GM11168 (cell line): ENCODE measurements at regions not wholly inside any gene's neighbourhood (a gene's known extent, or its start where the extent isn't known, plus 50 kb on each side); places are given as distances from the start of the nearest gene placed in this dataset.

ENCODE experiments used
- in situ Hi-C: fragments of 300-500 bp; cut with MboI; formaldehyde crosslinking; loops from one replicate; pipeline ENCODE4 v1.12.0; 2022; ENCODE audit warnings: low sequenced_read_pairs; ENCODE audit not compliant: unreplicated experiment

DNA sequence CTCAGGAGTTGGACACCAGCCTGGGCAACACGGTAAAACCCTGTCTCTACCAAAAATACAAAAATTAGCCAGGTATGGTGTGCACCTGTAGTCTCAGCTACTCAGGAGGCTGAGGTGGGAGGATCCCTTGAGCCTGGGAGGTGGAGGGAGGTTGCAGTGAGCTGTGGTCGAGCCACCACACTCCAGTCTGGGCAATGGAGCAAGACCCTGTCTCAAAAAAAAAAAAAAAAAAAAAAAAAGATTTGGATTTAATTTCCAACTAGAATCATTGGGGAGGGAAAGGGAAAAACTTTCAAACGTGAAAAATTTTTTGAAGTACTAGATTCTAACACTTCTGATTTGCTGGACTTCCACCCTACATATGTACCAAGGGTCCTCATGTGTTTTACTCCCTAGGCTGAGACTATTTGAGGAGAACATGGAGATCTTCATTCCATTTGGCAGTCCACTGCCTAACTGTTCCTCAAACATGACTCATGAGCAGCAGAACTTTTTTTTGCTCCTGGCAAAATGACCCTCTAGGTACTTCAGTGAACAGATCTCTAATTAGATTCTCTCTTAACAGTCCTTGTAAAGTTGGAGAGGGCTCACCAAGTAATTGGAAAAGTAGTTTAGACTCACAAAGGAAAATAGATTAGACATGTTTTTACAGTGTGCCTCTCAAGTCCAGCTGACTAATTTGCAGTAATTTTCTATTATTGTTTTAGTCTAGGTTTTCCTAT lies 267.6 kb downstream of the METTL4 start:
- in situ Hi-C loops: no loop called here

DNA sequence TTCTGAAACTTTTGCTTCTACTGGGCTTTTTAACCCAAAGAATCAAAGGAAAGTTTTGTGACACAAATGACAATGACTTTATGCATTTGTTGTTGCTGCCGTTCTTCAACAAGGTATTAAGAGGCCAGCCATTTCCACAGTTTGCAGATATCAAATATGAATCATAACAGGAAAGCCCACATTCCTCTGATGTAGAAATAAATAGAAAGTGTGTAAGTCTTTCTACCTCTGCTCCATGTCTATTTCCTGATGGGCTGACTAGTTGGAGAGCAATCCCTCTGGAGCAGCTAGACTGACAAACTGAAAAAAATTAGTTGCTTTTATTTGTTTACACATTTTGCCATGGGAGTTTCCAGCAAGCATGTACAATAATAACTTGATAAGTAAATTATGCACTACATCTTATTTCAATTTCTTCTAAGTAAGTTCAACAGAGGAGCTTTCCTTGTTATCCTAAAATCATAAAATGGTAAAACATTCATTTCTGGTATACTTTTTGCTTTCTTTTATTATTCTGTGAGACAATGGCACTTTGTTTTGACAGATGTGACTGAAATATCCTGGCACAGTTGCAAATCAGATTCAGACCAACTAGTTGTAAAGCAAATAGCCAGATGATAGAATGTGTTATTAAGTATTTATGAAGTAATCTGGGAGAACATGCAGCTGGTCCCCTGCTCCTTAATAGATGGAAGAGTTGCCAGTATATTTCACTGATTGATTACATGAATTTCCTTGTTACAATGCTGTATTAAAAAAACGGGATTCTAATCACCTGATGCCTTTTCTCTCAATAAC lies 266.7 kb downstream of the METTL4 start:
- in situ Hi-C loops: no loop called here

DNA sequence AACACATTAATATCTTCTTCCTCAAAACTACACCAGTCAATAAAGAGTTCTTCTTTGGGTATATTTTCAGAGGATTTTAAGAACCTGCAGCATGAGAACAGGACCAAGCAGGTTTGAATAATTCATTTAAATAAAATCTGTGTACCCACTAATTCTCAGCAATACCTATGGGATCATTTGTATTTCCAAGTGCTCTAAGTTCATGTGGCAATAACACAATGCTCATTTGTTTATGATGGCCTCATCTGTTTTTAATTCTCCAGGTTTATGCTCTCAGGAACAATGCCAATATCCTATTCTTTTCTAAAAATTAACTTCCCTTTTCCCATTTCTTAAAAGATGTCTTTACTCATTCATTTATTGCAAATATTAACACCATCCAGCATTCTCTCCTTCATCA lies 264.7 kb downstream of the METTL4 start:
- in situ Hi-C loops: no loop called here

DNA sequence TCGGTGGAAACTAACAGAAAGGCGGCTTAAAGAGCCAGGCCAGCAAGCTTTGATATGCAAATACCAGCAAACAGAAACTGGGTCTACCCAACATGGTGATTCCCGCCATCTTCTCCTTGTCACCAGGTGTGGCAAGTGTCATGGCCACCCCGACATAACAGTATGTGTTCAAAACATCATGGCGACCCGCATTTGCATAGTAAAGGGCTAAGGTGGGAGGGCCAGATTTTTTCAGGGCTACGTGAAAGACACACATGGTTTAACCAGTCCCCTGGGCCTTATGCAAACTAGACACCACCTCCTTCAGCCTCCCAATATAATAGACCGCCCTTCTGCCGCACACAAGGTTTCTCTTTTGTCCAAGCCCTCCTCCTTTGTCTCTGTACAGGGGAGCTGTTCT lies 260.4 kb downstream of the METTL4 start:
- in situ Hi-C loops: no loop called here

DNA sequence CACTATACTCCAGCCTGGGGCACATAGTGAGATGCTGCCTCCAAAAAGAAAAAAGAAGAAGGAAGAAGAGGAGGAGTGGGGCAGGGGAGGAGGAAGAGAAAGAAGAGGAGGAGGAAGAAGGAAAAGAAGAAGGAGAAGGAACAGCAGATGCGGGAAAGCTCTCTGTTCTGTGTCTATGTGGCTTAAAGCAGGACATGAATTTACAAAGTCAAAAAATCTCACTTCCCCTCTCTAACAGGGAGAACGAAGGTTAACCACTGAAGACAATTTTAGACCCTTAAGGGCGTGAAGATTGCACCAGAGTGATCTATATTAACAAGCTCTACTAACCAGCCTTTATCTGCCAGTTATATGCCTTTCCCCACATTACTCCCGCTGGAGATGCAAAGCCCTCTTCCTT lies 258.9 kb downstream of the METTL4 start:
- in situ Hi-C loops: no loop called here

DNA sequence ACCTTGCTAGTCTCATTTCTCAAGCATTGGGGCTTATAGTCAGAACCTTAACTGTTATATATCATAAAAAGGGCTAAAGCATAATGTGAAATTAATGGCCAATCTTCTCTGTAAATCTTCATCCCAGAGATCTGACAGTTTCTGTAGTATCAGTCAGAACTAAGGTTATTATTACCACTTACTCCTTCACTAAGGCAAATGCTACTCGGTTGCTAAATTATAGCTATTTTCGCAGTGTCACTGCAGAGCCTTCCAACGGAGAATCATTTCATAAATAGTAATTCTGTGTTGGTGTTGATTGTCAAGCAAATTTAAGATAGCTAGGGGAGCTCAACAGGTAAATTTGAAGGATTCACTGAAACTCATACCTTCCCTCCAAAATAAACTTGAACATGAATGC lies 258.0 kb downstream of the METTL4 start:
- in situ Hi-C loops: no loop called here

DNA sequence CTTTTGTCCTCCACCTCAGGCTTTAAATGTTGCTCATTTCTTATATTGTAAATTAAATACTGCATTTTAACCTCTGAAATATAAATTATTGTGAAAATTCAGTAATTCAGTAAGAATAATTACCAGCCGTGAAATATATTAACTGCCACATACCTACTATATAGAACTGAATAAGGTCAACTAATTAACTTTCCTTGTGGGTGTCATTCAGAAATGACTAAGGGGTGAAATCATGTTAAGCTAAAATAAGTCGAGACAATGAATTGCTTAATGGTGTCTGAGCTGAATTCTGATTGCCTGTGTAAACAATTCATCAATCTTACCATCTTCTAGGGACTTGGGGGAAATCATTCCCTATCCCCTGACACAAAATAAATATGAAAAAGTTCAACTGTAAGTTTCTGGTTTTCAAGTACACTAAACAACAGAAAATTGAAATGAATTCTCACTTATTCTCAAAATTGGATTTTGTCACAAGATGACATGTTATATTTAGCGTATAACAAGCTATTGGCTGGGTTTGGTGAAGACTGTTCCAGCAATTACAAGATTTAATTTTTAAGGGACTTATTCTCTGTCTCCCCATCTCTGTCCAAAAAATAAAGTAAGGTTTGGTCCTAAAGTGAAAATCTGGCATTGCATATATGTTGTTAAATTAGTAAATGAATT lies 255.1 kb downstream of the METTL4 start:
- in situ Hi-C loops: no loop called here

DNA sequence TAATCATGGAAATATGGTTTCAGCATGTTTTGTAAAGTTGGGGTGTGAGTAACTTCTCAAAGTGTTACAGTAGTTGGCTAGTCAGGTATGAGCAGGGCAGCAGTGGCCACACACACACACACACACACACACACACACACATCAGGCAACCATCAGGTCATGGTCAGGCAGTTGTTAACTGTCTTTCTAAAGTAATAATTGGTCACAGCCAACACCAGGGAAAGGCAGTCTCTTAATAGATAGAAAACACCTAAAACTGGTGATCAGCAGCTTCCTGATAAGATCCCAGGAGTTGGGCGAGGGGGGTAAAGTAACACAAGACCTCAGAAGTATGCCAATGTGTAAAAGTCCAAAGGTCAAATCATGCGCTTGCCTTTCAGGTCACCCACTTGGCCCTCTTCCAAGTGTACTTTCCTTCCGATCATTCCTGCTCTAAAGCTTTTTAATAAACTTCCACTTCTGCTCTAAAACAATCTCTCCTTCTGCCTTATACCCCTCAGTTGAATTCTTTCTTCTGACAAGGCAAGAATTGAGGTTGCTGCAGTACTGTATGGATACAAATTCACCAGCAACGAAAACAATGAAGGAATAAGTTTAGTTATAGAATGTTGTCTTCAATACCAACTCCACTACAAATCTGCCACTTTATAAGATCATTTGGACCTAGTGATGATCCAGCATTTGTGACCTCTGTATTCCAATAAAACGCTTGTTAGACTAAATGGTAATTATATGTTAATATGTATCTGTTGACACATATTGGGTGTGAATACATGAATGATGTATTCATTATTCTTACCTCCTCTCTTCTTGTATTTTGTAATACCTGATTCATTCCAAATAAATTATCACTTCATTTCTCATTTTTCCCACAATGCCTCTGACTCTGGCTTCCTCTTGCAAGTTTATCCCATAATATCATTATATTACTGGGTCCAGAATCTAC lies 254.3 kb downstream of the METTL4 start:
- in situ Hi-C loops: no loop called here

DNA sequence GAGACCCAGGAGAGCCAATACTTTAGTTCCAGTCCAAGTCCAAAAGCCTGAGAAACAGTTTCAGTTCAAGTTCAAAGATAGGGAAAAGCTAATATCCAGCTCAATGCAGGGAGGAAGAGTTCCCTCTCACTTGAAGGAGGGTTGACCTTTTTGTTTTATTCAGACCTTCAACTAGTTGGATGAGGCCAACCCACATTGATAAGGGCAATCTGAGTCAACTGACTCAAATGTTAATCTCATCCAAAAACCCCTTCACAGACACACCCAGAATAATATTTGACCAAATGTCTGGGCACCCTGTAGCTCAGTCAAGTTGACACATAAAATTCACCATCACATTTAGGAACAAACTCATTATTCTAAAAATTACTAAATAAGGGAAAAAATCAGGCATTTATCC lies 246.8 kb downstream of the METTL4 start:
- in situ Hi-C loops: no loop called here

DNA sequence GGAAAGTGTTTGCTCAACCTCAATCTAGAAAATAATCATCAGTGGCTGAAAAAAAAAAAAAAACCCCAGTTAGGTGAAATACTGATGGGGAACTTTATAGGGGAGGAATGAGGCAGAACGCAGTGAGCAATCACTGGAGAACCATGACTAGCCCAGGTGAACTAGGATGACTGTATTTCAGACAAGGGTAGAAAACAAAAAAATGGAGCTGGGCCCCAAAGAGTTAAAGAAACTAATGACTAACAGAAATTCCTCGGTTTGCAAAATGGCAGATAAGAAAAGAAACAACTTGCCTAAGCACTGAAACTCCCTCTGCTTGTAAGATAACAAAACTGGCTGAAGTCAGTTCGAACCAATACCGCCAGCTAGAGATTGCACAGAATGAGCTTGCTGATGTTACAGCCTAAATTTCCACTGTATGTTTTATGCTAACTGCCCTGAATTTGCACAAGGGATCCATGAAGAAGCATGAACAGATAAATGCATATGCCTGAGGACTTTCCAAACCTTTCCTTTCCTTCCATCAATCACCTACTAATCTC lies 245.9 kb downstream of the METTL4 start:
- in situ Hi-C loops: loop anchor here (25.0 kb wide), 1 partner anchor 212 kb away; no protein-coding TSS in a partner anchor

DNA sequence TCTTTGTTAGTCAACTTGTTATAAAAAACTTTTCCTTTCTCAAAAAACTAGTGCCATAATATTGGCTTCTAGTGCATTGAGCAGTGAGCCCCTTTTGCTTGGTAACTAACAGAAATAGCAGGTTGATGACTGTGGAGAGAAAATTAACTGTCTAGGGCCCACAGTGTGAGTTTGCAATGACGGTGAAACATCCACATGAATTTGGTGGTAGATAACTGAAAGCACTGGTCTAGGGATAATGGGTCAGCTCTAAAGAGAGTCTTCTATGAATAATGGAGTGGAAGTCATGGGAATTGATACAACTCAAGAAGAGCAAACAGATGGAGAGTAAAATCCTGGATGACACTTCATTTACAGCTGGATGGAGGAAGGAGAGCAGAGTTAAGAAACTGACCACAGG lies 245.4 kb downstream of the METTL4 start:
- in situ Hi-C loops: loop anchor here (25.0 kb wide), 1 partner anchor 211 kb away; no protein-coding TSS in a partner anchor

DNA sequence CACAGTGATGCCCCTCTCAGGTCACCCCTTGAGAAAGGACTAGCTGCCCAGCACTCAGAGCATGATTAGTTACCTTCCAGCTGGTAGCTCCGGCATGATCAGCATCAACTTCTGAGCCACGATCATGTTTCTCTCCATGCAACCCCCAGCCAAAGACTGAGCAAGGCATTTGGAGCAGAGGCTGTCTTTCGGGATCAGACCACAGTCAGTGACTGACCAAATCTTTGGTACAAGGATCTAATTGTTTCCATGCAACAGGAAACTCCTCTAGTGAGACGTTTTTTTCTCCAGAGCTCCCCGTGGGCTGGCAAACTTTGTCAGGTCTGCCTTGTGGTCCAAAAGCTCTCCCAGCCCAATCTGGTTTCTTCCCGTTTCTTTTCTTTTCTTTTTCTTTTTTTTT lies 244.3 kb downstream of the METTL4 start:
- in situ Hi-C loops: loop anchor here (25.0 kb wide), 1 partner anchor 210 kb away; no protein-coding TSS in a partner anchor

DNA sequence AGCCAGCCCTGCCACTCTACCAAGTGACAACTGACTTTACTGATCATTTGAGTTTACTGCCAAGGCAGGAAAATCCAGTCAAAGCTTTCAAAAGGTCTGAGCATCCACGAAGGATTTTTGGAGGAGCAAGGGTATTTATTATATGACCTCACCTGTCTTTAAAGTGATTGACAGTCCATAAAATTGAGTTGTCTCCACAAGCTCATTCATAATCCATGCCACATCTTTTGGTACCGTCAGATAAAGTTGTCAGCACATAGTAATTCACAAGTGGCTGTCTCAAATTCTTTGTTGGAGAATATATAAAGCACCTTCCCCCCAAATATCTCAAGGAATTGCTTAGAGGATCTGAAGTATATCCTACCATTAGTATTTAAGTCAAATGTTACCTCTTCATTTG lies 240.5 kb downstream of the METTL4 start:
- in situ Hi-C loops: loop anchor here (25.0 kb wide), 1 partner anchor 207 kb away; no protein-coding TSS in a partner anchor

DNA sequence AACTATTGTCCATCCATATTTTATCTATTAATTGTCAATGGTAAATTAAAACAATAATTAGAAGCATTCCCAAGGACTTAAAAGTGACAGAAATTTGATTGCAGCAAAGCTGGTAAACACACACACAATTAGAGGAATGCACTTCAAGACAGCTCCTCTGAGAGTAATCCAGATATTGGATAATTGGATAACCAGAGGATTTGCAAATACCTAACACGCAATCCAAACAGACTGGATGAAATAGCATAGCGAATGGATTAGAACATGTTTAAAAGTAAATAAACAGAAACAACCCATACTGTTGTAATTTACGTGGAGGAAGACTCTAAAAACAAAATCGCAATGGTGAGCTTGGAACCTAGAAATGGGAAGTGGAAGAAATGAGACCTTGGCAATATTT lies 239.8 kb downstream of the METTL4 start:
- in situ Hi-C loops: loop anchor here (25.0 kb wide), 1 partner anchor 206 kb away; no protein-coding TSS in a partner anchor

DNA sequence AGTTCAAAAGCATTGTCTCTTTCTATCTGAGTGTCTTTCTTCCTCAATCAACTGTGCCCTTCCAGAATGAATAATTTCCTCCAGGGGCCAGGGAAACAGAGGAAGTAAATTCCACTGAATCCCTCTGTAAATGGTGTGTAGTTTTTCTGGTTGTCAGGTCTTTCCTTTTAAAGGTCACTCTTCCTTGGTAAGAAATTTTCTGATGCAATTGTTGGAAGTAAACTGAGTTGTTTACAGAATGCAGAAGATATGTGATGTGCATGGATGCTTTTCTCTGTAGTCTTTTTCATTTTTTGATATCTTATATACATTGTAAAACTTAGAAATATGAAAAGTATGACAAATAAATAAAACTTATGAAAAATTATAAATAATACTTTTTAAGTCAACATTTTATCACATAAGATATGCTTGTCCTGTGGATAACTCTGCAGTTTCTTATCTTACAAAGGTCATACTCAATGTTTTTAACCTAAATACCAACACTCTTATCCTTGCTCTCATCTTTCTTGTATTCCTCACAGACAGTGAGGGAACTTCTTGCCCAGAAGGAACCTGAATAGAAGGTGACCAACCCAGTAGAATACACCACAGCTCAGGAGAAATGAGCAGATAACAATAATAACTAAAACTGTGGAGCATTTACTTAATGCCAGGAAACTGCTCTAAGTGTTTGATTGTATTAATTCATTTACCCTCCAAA lies 234.5 kb downstream of the METTL4 start:
- in situ Hi-C loops: loop anchor here (25.0 kb wide), 1 partner anchor 200 kb away; no protein-coding TSS in a partner anchor

DNA sequence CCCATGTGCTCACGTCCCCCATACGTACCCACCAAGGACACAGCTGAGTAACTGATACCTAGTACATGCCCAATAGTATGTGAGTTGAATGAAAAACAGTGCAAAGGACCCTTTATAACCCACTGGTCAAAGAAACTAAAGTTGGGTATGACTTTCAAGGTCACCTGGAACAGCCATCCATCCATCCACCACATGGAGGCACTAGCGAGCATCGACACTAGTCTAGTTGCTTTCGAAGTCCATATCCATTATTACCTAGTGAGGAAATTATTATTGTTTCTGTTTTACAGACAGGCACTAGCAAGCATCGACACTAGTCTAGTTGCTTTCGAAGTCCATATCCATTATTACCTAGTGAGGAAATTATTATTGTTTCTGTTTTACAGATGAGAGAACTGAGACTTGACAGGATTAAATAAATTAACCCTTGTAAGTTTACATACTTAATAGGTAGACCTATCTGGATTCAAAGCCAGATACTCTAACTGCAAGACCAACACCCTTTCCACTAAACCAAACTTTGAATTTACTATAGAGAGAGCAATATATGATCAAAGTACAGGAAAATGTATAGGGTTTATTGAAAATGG lies 233.7 kb downstream of the METTL4 start:
- in situ Hi-C loops: loop anchor here (25.0 kb wide), 1 partner anchor 200 kb away; no protein-coding TSS in a partner anchor

DNA sequence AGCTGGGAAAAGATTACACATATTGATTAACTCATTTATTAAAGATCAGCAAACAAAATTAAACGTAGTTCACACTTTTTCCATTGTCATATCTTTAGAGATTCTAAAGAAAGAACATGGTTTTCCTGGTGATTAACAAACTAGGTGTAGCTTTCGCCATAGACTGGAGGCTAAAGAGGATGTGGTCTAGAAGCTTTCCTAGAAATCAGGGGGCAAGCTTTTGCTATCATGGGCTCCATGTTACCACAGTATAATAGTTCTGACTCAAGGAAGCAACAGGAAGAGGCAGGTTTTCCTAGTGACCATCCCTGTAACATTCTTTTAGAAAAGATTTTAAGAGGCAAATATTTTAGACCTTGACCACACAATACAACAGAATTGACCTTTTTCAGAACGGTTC lies 232.7 kb downstream of the METTL4 start:
- in situ Hi-C loops: loop anchor here (25.0 kb wide), 1 partner anchor 199 kb away; no protein-coding TSS in a partner anchor

DNA sequence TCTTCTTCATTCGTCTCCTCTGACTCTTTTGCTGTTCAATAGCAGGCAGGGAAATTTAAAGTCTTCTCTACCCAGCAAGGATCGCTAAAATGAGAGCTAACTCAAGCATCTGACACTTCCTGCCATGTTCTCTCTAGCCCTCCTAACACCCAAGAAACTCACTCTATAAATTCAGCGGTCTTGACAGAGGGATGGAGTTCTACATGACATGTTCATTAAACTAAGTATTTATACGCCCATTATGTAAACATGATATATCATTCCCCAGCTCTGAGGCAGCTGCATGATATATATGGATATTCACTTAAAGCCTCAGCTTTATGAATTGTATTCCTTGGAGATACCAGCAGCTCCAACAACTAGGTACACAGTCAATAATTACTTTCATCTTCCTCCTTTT lies 231.0 kb downstream of the METTL4 start:
- in situ Hi-C loops: loop anchor here (25.0 kb wide), 1 partner anchor 197 kb away; no protein-coding TSS in a partner anchor
